Right lobe of liver (tissue), 4 donors: ENCODE measurements at regions not wholly inside any gene's neighbourhood (a gene's known extent, or its start where the extent isn't known, plus 50 kb on each side); places are given as distances from the start of the nearest gene placed in this dataset.

Experiments used
- CTCF ChIP-seq, 4 donors: fragments of 200-600 bp in 3 of 4; fragments of 450-650 bp in 1 of 4; IDR thresholded peaks; one replicate each; pipeline versions ENCODE4 v1.5.1 to v1.8.0; 2016 to 2022; ENCODE audit warnings: antibody characterized with exemption in 4 of 4, mild to moderate bottlenecking in 2 of 4
- POLR2A ChIP-seq: fragments of 450-650 bp; IDR thresholded peaks from one replicate; pipeline ENCODE4 v1.6.1; 2017; ENCODE audit warnings: antibody characterized with exemption, mild to moderate bottlenecking
- donor health status: DM: no; HTN: no; CAD: no.
- donor health status: DM: no; HTN: no; CAD: no.
- donor health status: DM: no; HTN: yes; CAD: no.

GRCh38 chr12:16421806-16422205 is 74.4 kb downstream of the MGST1 start:
- no peak for TF ChIP-seq CTCF (IDR thresholded peaks at IDR 0.05)
- no peak for TF ChIP-seq POLR2A
